Breast epithelium (tissue), 3 donors: ENCODE measurements at regions not wholly inside any gene's neighbourhood (a gene's known extent, or its start where the extent isn't known, plus 50 kb on each side); places are given as distances from the start of the nearest gene placed in this dataset.

Source experiments
- CTCF ChIP-seq, 3 donors: fragments of 450-650 bp; IDR thresholded peaks; one replicate each; pipeline ENCODE4 v1.5.1; 2016 to 2017; ENCODE audit warnings: antibody characterized with exemption in 3 of 3, mild to moderate bottlenecking in 3 of 3, moderate library complexity in 3 of 3
- POLR2AphosphoS5 ChIP-seq, 3 donors: sonication (generic); formaldehyde crosslinking; IDR thresholded peaks; one replicate each; pipeline ENCODE4 v1.6.1; 2017; ENCODE audit warnings: antibody characterized with exemption in 3 of 3

- TF ChIP-seq CTCF (IDR thresholded peaks at IDR 0.05) (no peak), POLR2AphosphoS5 (IDR thresholded peaks at IDR 0.05) (no peak)
Measured at GRCh38 chr13:71087432-71087831, 779.6 kb downstream of the DACH1 start.
